AG04450 (cell line): ENCODE measurements at regions not wholly inside any gene's neighbourhood (a gene's known extent, or its start where the extent isn't known, plus 50 kb on each side); places are given as distances from the start of the nearest gene placed in this dataset.

Source experiments
- CTCF ChIA-PET: fragments of 300-600, 350-600 bp; formaldehyde crosslinking; extraction: SDS; loops from one replicate; lab custom pipeline; 2022; ENCODE audit warnings: antibody characterized with exemption, inconsistent platforms; lab: Charles Lee
- POLR2A ChIA-PET: fragments of 350-600 bp; formaldehyde crosslinking; extraction: SDS; loops from one replicate; lab custom pipeline; 2021; ENCODE audit warnings: antibody characterized with exemption, inconsistent platforms; lab: Yijun Ruan, JAX
- DNase-seq: peaks from one replicate; pipeline ENCODE4 v3.0.0-alpha.2; 2011; ENCODE audit warnings: low read depth, low spot score
- H3K27ac ChIP-seq: one replicate; pipeline ENCODE4 v1.5.1; 2012; ENCODE audit warnings: low read depth, low read length, control low read depth
- H3K27me3 ChIP-seq: one replicate; pipeline ENCODE4 v1.6.0; 2012; ENCODE audit warnings: low read length; ENCODE audit not compliant: control insufficient read depth, insufficient read depth
- H3K4me3 ChIP-seq: 2 replicates; pipeline ENCODE4 v1.5.1; 2011; ENCODE audit warnings: mild to moderate bottlenecking, low read depth, low read length, control low read depth
- H3K9me3 ChIP-seq: 2 replicates; pipeline ENCODE4 v1.5.1; 2012; ENCODE audit warnings: low read length; ENCODE audit not compliant: control insufficient read depth, insufficient read depth
- CTCF ChIP-seq: IDR thresholded peaks from 2 replicates; pipeline ENCODE4 v1.5.1; 2011; ENCODE audit warnings: low read depth, low read length, control low read depth, inconsistent platforms

GRCh38 chrX:94041881-94042280, 367.9 kb downstream of the FAM133A start:
- no peak overlapping the region for H3K27ac ChIP-seq
- no peaks in the 10 kb centered on the region for H3K27me3 ChIP-seq
- no peak for TF ChIP-seq CTCF
- POLR2A ChIA-PET: no interaction called here
- DNase-seq: no peak
- H3K9me3 ChIP-seq: peaks cover 9% of the 10 kb centered on the region
- CTCF ChIA-PET: no interaction called here
- no peak overlapping the region for H3K4me3 ChIP-seq

DNA sequence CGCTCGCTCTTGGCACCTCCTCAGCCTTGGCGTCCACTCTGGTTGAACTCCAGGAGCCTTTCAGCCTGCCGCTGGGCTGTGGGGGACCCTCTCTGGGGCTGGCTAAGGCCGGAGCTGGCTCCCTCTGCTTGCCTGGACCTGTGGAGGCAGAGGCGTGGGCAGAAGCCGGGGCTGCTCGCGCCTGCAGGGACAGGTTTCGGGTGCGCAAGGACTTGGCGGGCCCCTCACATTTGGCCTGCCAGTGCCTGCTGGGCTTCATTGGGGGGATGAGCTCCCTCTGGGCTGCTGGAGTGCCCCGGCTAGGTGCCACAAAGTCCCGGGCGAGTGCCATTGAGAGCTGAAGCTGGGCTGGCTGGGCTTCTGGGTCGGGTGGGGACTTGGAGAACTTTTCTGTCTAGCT, 371.7 kb downstream of the FAM133A start:
- no peak for TF ChIP-seq CTCF
- Histone ChIP-seq H3K27ac (no peak overlapping the region), H3K9me3 (peaks cover 9% of the 10 kb centered on the region), H3K27me3 (no peaks in the 10 kb centered on the region), H3K4me3 (no peak overlapping the region)
- ChIA-PET CTCF (no interaction called here), POLR2A (no interaction called here)
- no peak for DNase-seq

GRCh38 chrX:94051926-94052325, 377.9 kb downstream of the FAM133A start:
- Histone ChIP-seq H3K27me3 (no peaks in the 10 kb centered on the region), H3K4me3 (no peak overlapping the region), H3K9me3 (no peaks in the 10 kb centered on the region), H3K27ac (no peak overlapping the region)
- TF ChIP-seq CTCF: no peak
- ChIA-PET POLR2A (no interaction called here), CTCF (no interaction called here)
- no peak for DNase-seq

- POLR2A ChIA-PET: no interaction called here
- Histone ChIP-seq H3K9me3 (no peaks in the 10 kb centered on the region), H3K27me3 (no peaks in the 10 kb centered on the region), H3K27ac (no peak overlapping the region), H3K4me3 (no peak overlapping the region)
- DNase-seq: no peak
- TF ChIP-seq CTCF: no peak
- CTCF ChIA-PET: no interaction called here
Measured at GRCh38 chrX:94053575-94053974, 379.6 kb downstream of the FAM133A start.

GRCh38 chrX:94057385-94057784, 383.4 kb downstream of the FAM133A start:
- Histone ChIP-seq H3K27ac (no peak overlapping the region), H3K9me3 (no peaks in the 10 kb centered on the region), H3K27me3 (no peaks in the 10 kb centered on the region), H3K4me3 (no peak overlapping the region)
- DNase-seq: no peak
- CTCF ChIA-PET: no interaction called here
- POLR2A ChIA-PET: no interaction called here
- TF ChIP-seq CTCF: no peak
